HCT116 (cell line): ENCODE measurements at regions not wholly inside any gene's neighbourhood (a gene's known extent, or its start where the extent isn't known, plus 50 kb on each side); places are given as distances from the start of the nearest gene placed in this dataset.
"Not testable (repeated sequence)": the region's sequence is repeated elsewhere in the genome, so short reads cannot be mapped to it uniquely, and the experiment has no call there.

Source experiments
- ATAC-seq: fragments of 200-7000 bp; cut with Tn5 transposase; 2 replicates; pipeline ENCODE4 v1.9.1; 2020; ENCODE audit warnings: mild to moderate bottlenecking, moderate library complexity
- BruUV-seq: library from RNA; stranded (reverse); fragments of 400-500 nt; replicated peaks from 2 replicates; lab custom pipeline; 2021; lab: Mats Ljungman, UMichigan
- CTCF ChIA-PET: fragments of 300-600 bp; sonication (Branson Sonifier 250); formaldehyde crosslinking; loops from one replicate; lab custom pipeline; 2021; ENCODE audit warnings: antibody characterized with exemption; lab: Charles Lee
- POLR2A ChIA-PET: fragments of 300-600, 350-600 bp; sonication (Branson Sonifier 250); formaldehyde crosslinking; loops from one replicate; lab custom pipeline; 2021; ENCODE audit warnings: antibody characterized with exemption; lab: Charles Lee
- RAD21 ChIA-PET, 2 experiments: fragments of 300-600 bp; sonication (Branson Sonifier 250); formaldehyde crosslinking; loops; one replicate each; lab custom pipeline; 2023; ENCODE audit warnings: low total read pairs in 2 of 2; ENCODE audit not compliant: uncharacterized antibody in 2 of 2, unreplicated experiment in 2 of 2, low non-redundant PET in 1 of 2; lab: Charles Lee
- DNase-seq: peaks from one replicate; pipeline ENCODE4 v3.0.0-alpha.2; 2010; ENCODE audit warnings: low read depth, low spot score
- H2AFZ ChIP-seq: fragments of 200-600 bp; shearing (Covaris generic), sonication (generic); 2 replicates; pipeline ENCODE4 v1.6.1; 2017; ENCODE audit warnings: low read depth, mixed run types, mixed read lengths, antibody characterized with exemption, low read length; ENCODE audit not compliant: poor library complexity, severe bottlenecking
- H3K27ac ChIP-seq: 2 replicates; pipeline ENCODE4 v1.5.1; 2012; ENCODE audit warnings: low read depth, low read length
- H3K27me3 ChIP-seq: fragments of 200-600 bp; sonication (generic); 2 replicates; pipeline ENCODE4 v1.6.1; 2016; ENCODE audit warnings: mixed run types, low read length, mixed read lengths; ENCODE audit not compliant: insufficient read depth
- H3K36me3 ChIP-seq, 2 experiments: fragments of 200-500 bp in 1 of 2; fragments of 200-600 bp in 1 of 2; sonication (Bioruptor generic) in 1 of 2; sonication (generic) in 1 of 2; 2 replicates each; pipeline versions ENCODE4 v1.5.1 to v1.6.1; 2014 to 2016; ENCODE audit warnings: low read length in 2 of 2, inconsistent platforms in 1 of 2, mixed read lengths in 1 of 2, mixed run types in 1 of 2; ENCODE audit not compliant: insufficient read depth in 2 of 2, control insufficient read depth in 1 of 2
- H3K4me1 ChIP-seq, 2 experiments: fragments of 200-600 bp in 1 of 2; sonication (generic) in 1 of 2; 2 replicates each; pipeline versions ENCODE4 v1.5.1 to v1.6.1; 2012 to 2017; ENCODE audit warnings: low read length in 2 of 2, inconsistent platforms in 1 of 2, mild to moderate bottlenecking in 1 of 2, mixed read lengths in 1 of 2, mixed run types in 1 of 2, moderate library complexity in 1 of 2; ENCODE audit not compliant: insufficient read depth in 2 of 2, control insufficient read depth in 1 of 2
- H3K4me2 ChIP-seq: fragments of 200-600 bp; sonication (generic); 2 replicates; pipeline ENCODE4 v1.6.1; 2017; ENCODE audit warnings: mixed run types, low read length, mixed read lengths
- H3K4me3 ChIP-seq, 2 experiments: fragments of 200-600 bp in 1 of 2; sonication (generic) in 1 of 2; replicated peaks in 1 of 2; 2 replicates each; pipeline ENCODE4 v1.5.1; 2011 to 2016; ENCODE audit warnings: low read length in 2 of 2, control low read depth in 1 of 2, low read depth in 1 of 2, mild to moderate bottlenecking in 1 of 2, mixed read lengths in 1 of 2, mixed run types in 1 of 2
- H3K79me2 ChIP-seq: fragments of 200-600 bp; sonication (generic); 2 replicates; pipeline ENCODE4 v1.6.1; 2017; ENCODE audit warnings: mild to moderate bottlenecking, mixed run types, low read length, moderate library complexity, mixed read lengths; ENCODE audit not compliant: insufficient read depth
- H3K9ac ChIP-seq: fragments of 200-600 bp; sonication (generic); 2 replicates; pipeline ENCODE4 v1.6.1; 2016; ENCODE audit warnings: low read length, mixed read lengths
- H3K9me2 ChIP-seq: fragments of 200-600 bp; sonication (generic), shearing (Covaris generic); 2 replicates; pipeline ENCODE4 v1.6.1; 2017; ENCODE audit warnings: mixed run types, mild to moderate bottlenecking, moderate library complexity; ENCODE audit not compliant: insufficient read depth
- H3K9me3 ChIP-seq, 2 experiments: fragments of 200-500 bp in 1 of 2; fragments of 200-600 bp in 1 of 2; sonication (Bioruptor generic) in 1 of 2; sonication (generic) in 1 of 2; 2 replicates each; pipeline ENCODE4 v1.6.1; 2014 to 2017; ENCODE audit warnings: low read length in 2 of 2, mixed read lengths in 2 of 2, inconsistent platforms in 1 of 2, low read depth in 1 of 2, mild to moderate bottlenecking in 1 of 2, mixed run types in 1 of 2, moderate library complexity in 1 of 2; ENCODE audit not compliant: control insufficient read depth in 1 of 2, insufficient read depth in 1 of 2
- H4K20me1 ChIP-seq: fragments of 200-600 bp; sonication (generic), shearing (Covaris generic); 2 replicates; pipeline ENCODE4 v1.6.1; 2017; ENCODE audit warnings: mixed run types, mild to moderate bottlenecking, moderate library complexity; ENCODE audit not compliant: insufficient read depth
- intact Hi-C: fragments of 100-400 bp; cut with micrococcal nuclease; formaldehyde crosslinking; loops from 2 replicates; pipeline ENCODE4 v1.10.0; 2022

GRCh38 chr22:15835729-15836128, 145.9 kb downstream of the POTEH start:
- BruUV-seq, ATAC-seq, H3K4me2 ChIP-seq, H3K27ac ChIP-seq, intact Hi-C loops, H3K4me1 ChIP-seq, RAD21 ChIA-PET, H3K9me3 ChIP-seq, H3K36me3 ChIP-seq, CTCF ChIA-PET, H3K9ac ChIP-seq, H3K27me3 ChIP-seq, H4K20me1 ChIP-seq, H3K9me2 ChIP-seq, H3K4me3 ChIP-seq, DNase-seq, POLR2A ChIA-PET, H3K79me2 ChIP-seq, H2AFZ ChIP-seq: not testable (repeated sequence)

GRCh38 chr22:15849772-15850171, 159.9 kb downstream of the POTEH start:
- H3K79me2 ChIP-seq, ATAC-seq, H3K4me3 ChIP-seq, H3K9me3 ChIP-seq, POLR2A ChIA-PET, BruUV-seq, H3K4me2 ChIP-seq, H4K20me1 ChIP-seq, RAD21 ChIA-PET, H3K27me3 ChIP-seq, H3K36me3 ChIP-seq, CTCF ChIA-PET, H3K27ac ChIP-seq, H3K9me2 ChIP-seq, H3K9ac ChIP-seq, H3K4me1 ChIP-seq, intact Hi-C loops, H2AFZ ChIP-seq, DNase-seq: not testable (repeated sequence)

GRCh38 chr22:15853716-15854373, 164.0 kb downstream of the POTEH start:
- intact Hi-C loops, ATAC-seq, H3K36me3 ChIP-seq, H3K27ac ChIP-seq, H3K9ac ChIP-seq, H3K4me1 ChIP-seq, CTCF ChIA-PET, H3K4me2 ChIP-seq, BruUV-seq, H3K9me2 ChIP-seq, H2AFZ ChIP-seq, DNase-seq, H3K79me2 ChIP-seq, H3K27me3 ChIP-seq, H4K20me1 ChIP-seq, H3K4me3 ChIP-seq, RAD21 ChIA-PET, H3K9me3 ChIP-seq, POLR2A ChIA-PET: not testable (repeated sequence)

GRCh38 chr22:15854421-15854820, 164.6 kb downstream of the POTEH start:
- POLR2A ChIA-PET, ATAC-seq, DNase-seq, intact Hi-C loops, H3K9me3 ChIP-seq, H3K9me2 ChIP-seq, BruUV-seq, RAD21 ChIA-PET, H3K4me3 ChIP-seq, H3K79me2 ChIP-seq, H2AFZ ChIP-seq, H3K36me3 ChIP-seq, H4K20me1 ChIP-seq, H3K4me1 ChIP-seq, H3K27ac ChIP-seq, H3K27me3 ChIP-seq, H3K4me2 ChIP-seq, H3K9ac ChIP-seq, CTCF ChIA-PET: not testable (repeated sequence)
